DMS79 treated with DMSO at 0.1 percent for 48 hours (cell line): ENCODE measurements at regions not wholly inside any gene's neighbourhood (a gene's known extent, or its start where the extent isn't known, plus 50 kb on each side); places are given as distances from the start of the nearest gene placed in this dataset.

ENCODE experiments used
- DNase-seq: peaks from one replicate; lab custom pipeline; 2025; lab: John Stamatoyannopoulos, UW

GRCh38 chr2:117639401-117639800 lies 175.1 kb upstream of the DDX18 start:
- no peak for DNase-seq

- DNase-seq, result no peak
These were observed 170.1 kb upstream of the DDX18 start for GRCh38 chr2:117644403-117644802.

GRCh38 chr2:117645458-117645857 lies 169.0 kb upstream of the DDX18 start:
- no peak for DNase-seq

GRCh38 chr2:117646099-117646498 lies 168.4 kb upstream of the DDX18 start:
- DNase-seq, result no peak

- no peak for DNase-seq
These were observed 167.6 kb upstream of the DDX18 start for GRCh38 chr2:117646872-117647271.

- no peak for DNase-seq
These were observed 157.9 kb upstream of the DDX18 start for GRCh38 chr2:117656546-117656945.

- DNase-seq, result no peak
These were observed 152.9 kb upstream of the DDX18 start for GRCh38 chr2:117661619-117662018.

GRCh38 chr2:117674172-117674571 lies 140.3 kb upstream of the DDX18 start:
- no peak for DNase-seq

- DNase-seq, result no peak
These were observed 134.5 kb upstream of the DDX18 start for GRCh38 chr2:117679952-117680351.

GRCh38 chr2:117684919-117685318 lies 129.6 kb upstream of the DDX18 start:
- no peak for DNase-seq

- no peak for DNase-seq
These were observed 127.8 kb upstream of the DDX18 start for GRCh38 chr2:117686699-117687098.

GRCh38 chr2:117691595-117691994 lies 122.9 kb upstream of the DDX18 start:
- no peak for DNase-seq

- DNase-seq, result no peak
These were observed 122.3 kb upstream of the DDX18 start for GRCh38 chr2:117692001-117692763.

GRCh38 chr2:117693154-117693553 lies 121.3 kb upstream of the DDX18 start:
- no peak for DNase-seq

- DNase-seq, result no peak
These were observed 120.8 kb upstream of the DDX18 start for GRCh38 chr2:117693651-117694050.

GRCh38 chr2:117698287-117698686 lies 116.2 kb upstream of the DDX18 start:
- DNase-seq, result no peak

GRCh38 chr2:117698819-117699218 lies 115.7 kb upstream of the DDX18 start:
- no peak for DNase-seq

- DNase-seq, result no peak
These were observed 114.0 kb upstream of the DDX18 start for GRCh38 chr2:117700471-117700870.

- DNase-seq, result no peak
These were observed 113.1 kb upstream of the DDX18 start for GRCh38 chr2:117701365-117701764.

- no peak for DNase-seq
These were observed 112.4 kb upstream of the DDX18 start for GRCh38 chr2:117702098-117702497.

- no peak for DNase-seq
These were observed 110.6 kb upstream of the DDX18 start for GRCh38 chr2:117703858-117704257.

GRCh38 chr2:117704818-117705217 lies 109.7 kb upstream of the DDX18 start:
- DNase-seq, result no peak

- DNase-seq, result no peak
These were observed 106.6 kb upstream of the DDX18 start for GRCh38 chr2:117707874-117708273.

- no peak for DNase-seq
These were observed 101.8 kb upstream of the DDX18 start for GRCh38 chr2:117712684-117713083.
